ENCODE measurements at regions not wholly inside any gene's neighbourhood (a gene's known extent, or its start where the extent isn't known, plus 50 kb on each side); places are given as distances from the start of the nearest gene placed in this dataset.

DNA sequence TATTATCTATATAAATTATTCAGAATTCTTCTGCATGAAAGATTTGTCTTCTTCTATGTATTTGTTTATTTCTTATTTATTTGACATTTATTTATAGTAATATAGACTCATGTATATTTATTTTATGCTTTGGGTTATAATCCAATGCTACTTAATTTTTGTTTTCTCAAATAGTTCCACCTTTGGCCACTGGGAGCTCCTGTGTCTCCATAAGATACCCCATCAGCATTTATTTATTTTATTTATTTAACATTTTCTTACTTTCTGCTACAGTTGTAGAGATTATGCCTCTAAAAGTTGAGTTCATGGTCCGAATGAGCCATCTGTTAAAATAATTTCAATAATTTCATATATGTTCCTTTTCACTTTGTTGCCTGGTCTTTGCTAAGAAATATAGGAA, 289.4 kb downstream of the ADGRL2 start:
- TF ChIP-seq EP300 (IDR thresholded peaks at IDR 0.05) (no peak), CTCF (IDR thresholded peaks at IDR 0.05) (no peak), POLR2A (IDR thresholded peaks at IDR 0.05) (no peak)
- Histone ChIP-seq H3K4me1 (ENCODE audit: insufficient read depth) (no peaks in the 10 kb centered on the region), H3K4me3 (no peak overlapping the region), H3K36me3 (no peaks in the 10 kb centered on the region), H3K27me3 (no peaks in the 10 kb centered on the region), H3K27ac (no peak overlapping the region), H3K9me3 (no peaks in the 10 kb centered on the region)
- 86 to 96% (median 95%) methylated on average over 1 of the region's 1 CpG for WGBS, 3 donors
- intact Hi-C loops (cut with DNase I) = no loop called here
- no peak for DNase-seq

- TF ChIP-seq POLR2A (IDR thresholded peaks at IDR 0.05) (no peak), EP300 (IDR thresholded peaks at IDR 0.05) (no peak), CTCF (IDR thresholded peaks at IDR 0.05) (no peak)
- Histone ChIP-seq H3K4me1 (ENCODE audit: insufficient read depth) (no peaks in the 10 kb centered on the region), H3K27me3 (no peaks in the 10 kb centered on the region), H3K9me3 (no peaks in the 10 kb centered on the region), H3K27ac (no peak overlapping the region), H3K4me3 (no peak overlapping the region), H3K36me3 (no peaks in the 10 kb centered on the region)
- DNase-seq = no peak
- intact Hi-C loops (cut with DNase I) = no loop called here
- WGBS, 3 donors = 44 to 47% (median 46%) methylated on average over 2 of the region's 2 CpGs
These were observed 286.0 kb downstream of the ADGRL2 start for GRCh38 chr1:82086739-82087138.

DNA sequence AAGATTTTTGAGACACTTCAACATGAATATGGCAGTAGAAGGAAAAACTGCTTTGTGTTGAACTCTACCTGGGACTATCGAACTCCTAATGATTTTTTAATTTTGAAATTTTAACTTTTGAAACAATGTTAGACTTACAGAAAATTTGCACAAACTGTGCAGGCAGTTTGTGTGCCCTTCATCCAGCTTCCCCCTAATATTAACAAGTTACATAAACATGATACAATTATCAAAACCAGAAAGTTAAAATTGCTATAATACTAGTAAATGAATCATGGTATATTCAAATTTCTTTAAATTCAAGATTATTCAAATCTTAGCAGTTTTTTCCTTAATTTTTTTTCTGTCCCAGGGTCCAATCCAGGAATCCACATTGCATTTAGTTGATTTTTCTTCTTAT, 278.9 kb downstream of the ADGRL2 start:
- intact Hi-C loops (cut with DNase I) = no loop called here
- Histone ChIP-seq H3K27ac (no peak overlapping the region), H3K4me3 (no peak overlapping the region), H3K27me3 (no peaks in the 10 kb centered on the region), H3K9me3 (no peaks in the 10 kb centered on the region), H3K4me1 (ENCODE audit: insufficient read depth) (peaks cover 3% of the 10 kb centered on the region), H3K36me3 (no peaks in the 10 kb centered on the region)
- TF ChIP-seq EP300 (IDR thresholded peaks at IDR 0.05) (no peak), CTCF (IDR thresholded peaks at IDR 0.05) (no peak), POLR2A (IDR thresholded peaks at IDR 0.05) (no peak)
- 96 to 100% (median 98%) methylated on average over 1 of the region's 1 CpG for WGBS, 3 donors
- no peak for DNase-seq

DNA sequence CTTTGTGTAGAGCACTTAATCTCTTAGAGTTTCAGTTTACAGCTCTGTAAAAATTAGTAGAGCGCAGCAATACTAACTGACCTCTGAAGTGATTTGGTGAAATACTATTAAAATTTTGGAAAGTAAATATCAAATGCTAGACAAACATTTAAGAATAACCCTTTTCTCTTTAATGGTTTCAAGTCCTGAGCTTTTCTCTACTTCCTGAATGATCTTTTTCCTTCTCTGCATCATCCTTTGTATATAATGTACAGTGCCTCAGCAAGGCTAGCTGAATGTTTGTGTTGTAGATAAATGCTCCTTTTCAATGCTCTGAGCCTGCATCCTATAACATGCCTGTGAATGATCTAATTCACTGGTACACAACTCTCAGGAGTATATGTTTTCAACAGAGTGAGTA, 272.9 kb downstream of the ADGRL2 start:
- intact Hi-C loops (cut with DNase I) = no loop called here
- WGBS, 3 donors = 61 to 79% (median 73%) methylated on average over 1 of the region's 1 CpG
- no peaks in the 10 kb centered on the region for H3K36me3 ChIP-seq

More for the DNA sequence above, 272.9 kb downstream of the ADGRL2 start:
- Histone ChIP-seq H3K4me3 (no peak overlapping the region), H3K27me3 (no peaks in the 10 kb centered on the region), H3K9me3 (no peaks in the 10 kb centered on the region), H3K27ac (no peak overlapping the region), H3K4me1 (ENCODE audit: insufficient read depth) (peaks cover 3% of the 10 kb centered on the region)
- DNase-seq = no peak
- TF ChIP-seq EP300 (IDR thresholded peaks at IDR 0.05) (no peak), POLR2A (IDR thresholded peaks at IDR 0.05) (no peak), CTCF (IDR thresholded peaks at IDR 0.05) (no peak)
